HG03457 (cell line): ENCODE measurements at regions not wholly inside any gene's neighbourhood (a gene's known extent, or its start where the extent isn't known, plus 50 kb on each side); places are given as distances from the start of the nearest gene placed in this dataset.
"Not testable (repeated sequence)": the region's sequence is repeated elsewhere in the genome, so short reads cannot be mapped to it uniquely, and the experiment has no call there.

Source experiments
- ATAC-seq: cut with Tn5 transposase; IDR thresholded peaks from one replicate; pipeline ENCODE4 v1.9.1; 2021; ENCODE audit warnings: moderate number of reproducible peaks; ENCODE audit not compliant: unreplicated experiment

DNA sequence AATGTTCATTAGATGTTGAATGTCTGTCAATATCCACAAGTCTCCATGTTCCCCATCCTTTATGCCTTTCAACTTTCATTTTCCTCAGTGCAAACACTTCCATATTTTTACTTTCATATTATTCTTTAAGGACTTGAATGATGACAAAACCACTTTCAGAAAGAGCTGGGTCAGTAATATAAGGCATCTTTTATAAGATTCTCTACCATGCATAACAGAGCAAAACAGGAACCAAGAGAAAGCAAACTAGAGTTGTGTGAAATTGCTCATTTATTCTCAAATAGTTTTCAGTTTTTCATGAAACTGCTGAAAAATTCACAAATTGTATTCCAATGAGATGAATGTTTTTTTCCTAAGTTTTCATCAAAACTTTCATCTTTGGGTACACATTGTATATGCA is 1247.6 kb downstream of the PCDH17 start:
- no peak for ATAC-seq

DNA sequence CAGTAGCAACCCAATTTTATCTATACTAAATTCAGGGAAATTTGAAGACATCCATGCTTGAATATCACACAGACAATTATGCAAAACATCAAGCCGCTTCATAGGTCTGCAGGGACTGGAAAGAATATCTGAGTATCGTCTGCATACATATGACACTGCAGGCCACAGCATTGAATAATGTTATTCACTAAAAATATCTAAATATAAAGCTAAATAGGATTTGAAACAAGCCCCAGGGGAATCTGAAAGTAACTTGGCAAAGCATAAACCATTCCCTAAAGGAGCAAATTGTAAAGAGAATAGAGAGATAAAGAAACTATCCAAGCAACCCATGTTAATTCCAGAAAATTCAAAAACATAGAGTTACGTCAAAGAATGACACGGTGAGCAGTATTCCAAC is 1251.0 kb downstream of the PCDH17 start:
- no peak for ATAC-seq

DNA sequence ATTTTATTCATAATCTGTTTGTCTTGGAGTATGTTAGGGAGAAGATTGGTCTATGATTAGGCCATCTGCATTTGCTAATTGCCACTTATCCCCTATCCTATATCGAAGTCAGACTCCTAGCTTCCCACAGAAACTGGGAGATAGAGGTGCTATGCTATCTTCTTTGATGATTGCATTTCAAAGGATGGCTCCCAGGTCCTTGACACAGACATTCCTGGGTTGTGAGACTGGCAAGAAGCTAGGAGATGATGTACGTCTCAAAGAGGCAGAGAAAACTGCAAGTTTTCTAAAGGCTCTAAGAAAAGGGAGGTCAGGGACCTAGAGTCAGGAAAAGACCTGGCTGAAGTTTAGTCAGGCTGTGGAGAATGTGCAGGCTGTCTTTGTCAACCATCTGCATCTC is 1251.9 kb downstream of the PCDH17 start:
- ATAC-seq, result no peak

DNA sequence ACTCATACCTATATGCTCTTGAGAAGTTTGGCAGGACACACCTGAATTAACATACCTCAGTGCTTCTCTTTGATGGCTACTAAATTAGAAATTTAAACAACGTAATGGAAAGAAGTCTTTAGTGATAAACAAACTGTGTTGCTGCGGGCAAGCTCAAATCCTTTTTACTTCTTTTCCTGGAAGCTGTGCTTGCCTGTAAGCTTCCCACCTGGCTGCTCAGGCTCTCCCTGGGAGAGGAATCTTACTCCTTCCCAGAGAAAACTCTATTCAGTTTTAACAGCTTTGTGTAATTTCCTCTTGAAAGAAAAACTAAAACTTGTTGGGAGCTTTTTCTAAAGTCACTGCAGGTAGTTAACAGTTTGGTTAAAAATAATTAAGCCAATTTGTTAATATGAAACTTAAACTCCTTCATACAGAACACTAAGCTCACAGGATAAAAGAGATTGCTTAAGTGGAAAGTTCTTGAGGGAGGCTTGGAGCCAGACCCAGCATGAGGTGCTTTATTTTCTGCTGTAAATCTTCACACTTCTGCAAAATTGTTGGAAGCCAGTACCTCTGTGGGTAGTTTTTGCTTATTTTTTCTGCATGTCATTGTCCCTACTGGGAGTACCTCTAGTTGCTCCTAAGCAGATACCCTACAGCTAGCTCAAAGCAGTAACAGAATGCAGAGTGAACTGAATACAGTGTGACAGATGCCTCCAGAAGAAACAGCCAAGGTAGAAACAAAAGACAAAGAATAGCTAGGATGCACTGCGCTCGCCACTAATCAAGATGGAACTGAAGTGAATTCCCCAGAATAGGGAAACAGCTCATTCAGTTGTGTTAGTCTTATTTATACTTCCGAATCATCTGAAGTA is 1253.0 kb downstream of the PCDH17 start:
- no peak for ATAC-seq

DNA sequence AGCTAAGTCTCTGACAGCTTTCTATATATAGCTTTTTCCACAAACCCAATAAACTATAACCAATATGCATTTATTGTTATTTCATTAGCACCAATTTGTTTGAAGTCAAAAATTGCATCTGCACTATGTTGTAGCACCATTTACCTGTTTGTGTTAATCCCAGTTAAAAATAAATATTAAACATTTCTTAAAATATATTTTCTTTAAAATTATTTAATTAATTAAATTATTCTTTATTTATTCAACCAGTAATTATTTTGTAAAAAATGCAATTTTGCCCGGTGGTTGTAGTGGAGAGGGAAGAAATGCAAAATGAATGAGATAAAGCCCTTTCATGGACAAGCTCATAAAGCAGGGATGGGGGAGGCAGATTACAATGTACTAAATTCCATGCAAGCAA is 1257.9 kb downstream of the PCDH17 start:
- ATAC-seq, result no peak

DNA sequence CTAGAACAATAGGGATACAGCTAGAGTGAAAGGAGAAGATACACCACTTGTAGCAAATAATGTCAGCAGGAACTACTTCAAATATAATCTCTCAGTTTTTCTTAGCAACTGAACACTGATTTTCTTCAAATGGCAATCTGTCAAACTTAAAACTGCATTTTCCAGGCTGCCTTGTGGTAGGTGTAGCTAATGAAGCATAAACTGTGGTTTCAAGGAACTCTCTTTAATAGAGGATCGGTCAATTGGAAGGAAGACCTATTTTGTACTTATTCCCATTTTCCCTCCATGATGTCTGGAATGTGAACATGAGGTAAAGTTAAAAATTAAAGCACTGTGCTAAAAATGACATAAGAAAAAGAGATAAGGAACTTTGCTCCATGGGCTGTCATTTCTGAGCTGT is 1261.9 kb downstream of the PCDH17 start:
- no peak for ATAC-seq

DNA sequence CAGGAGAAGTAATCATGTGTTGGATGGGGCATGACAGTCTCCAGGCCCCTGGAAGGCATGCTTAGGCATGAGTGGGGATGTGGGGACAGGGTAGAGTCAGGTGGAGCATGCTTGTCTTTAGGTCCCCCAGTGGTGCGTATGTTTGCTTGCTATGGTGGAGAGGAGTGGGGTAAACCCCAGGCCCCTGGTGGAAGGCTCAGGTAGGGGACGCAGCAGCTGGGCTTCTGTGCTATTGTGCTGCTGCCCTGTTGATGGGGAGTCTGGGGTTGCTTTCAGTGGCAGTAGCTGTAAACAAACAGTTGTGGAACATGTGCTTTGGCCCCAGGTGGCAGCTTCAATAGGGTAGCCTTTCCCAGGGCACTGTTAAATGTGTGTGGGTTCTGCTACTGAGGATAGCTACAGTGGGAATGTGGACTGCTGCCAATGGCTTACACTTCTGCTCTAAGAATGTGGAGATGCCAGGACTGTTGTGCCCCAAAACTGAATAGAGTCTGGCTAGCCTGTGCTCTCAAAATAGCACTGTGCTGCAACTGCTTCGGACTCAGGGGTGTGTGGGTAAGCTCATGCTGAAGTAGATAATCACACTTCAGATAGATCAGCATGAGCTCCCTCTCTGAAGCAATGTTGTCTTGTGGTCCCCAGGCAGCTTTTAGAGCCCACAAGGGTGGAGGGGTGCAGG is 1257.3 kb downstream of the DIAPH3 start:
- no peak for ATAC-seq

DNA sequence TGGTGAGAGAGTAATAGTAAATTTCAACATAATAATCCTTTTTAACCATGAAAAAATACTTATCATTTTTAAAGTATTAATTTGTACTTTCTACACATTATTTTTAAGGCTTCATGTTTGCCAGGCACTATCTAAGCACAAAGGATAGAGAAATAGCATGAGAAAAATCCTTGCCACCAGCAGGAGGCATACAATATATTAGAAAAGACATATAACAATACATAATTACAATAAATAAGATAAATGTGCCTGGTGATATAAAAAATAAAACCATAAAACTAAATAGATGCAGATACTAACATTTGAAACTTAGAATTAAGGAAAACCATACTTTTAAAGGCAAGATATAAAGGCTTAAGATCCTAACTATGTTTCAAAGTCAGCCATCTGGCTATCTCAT is 1256.4 kb downstream of the DIAPH3 start:
- no peak for ATAC-seq

DNA sequence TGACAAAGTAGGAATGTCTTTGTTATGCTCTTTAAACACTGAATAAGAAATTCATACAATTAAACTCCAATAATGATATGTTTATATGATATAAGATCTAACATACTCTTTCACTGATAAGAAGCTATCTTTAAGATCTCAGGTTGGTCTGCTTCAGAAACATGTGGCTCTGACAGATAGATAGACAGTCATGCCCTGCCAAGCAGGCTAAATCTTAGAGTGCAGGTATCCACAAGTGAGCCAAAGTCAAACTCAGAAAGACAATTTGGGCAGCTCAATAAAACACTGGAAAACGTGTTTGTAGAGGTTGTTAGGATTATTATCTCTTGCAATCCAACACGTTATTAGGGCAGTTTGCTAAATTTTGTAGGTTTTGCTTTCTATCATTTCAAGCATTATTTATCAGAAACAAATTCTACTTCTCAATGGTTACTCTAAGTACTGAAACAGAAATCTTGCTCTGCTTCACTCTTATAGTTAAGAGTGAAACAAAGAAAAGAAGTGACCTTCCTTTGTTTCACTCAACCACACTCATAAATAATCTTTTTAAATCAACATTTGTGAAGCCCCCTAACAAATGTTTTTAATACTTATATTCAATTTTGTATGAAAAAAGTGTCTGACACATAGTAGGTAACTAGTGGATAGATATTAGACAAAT is 1255.6 kb downstream of the DIAPH3 start:
- no peak for ATAC-seq

DNA sequence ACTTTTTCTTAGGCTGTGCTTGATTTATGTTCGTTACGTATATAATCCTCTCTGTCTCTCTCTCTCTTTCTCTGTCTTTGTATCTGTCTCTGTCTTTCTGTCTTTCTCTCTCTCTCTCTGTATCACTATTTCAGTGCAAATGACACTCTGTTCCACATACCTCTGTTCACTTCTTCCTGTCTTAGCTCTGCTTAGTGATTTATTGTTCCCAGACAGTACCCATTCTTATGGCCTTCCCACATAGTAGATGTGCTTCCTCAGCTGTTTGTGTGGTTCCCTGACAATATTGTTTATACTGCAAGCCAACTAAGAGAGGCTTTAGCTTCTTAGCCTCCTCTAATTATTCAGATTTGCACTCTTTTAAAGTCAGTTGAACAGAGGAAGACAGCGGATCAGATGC is 1244.2 kb downstream of the DIAPH3 start:
- ATAC-seq, result no peak

DNA sequence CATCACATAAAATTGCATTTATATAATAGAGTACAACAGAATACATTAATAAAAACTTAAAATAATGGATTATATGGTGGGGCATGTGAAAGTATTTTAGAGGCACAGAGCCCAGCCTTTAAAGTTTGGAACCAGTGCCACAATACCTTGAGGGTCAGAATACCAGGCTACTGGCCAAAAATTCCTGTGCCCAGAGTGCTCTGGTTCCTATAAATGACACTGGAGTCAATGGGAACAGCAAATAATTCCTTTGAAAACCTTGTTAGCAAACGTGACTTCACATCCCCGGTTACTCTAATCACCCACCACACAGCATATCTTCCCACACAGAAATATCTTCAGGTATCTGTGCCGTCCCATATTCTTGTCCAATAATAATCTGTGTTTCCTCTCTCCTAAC is 1242.6 kb downstream of the DIAPH3 start:
- no peak for ATAC-seq

DNA sequence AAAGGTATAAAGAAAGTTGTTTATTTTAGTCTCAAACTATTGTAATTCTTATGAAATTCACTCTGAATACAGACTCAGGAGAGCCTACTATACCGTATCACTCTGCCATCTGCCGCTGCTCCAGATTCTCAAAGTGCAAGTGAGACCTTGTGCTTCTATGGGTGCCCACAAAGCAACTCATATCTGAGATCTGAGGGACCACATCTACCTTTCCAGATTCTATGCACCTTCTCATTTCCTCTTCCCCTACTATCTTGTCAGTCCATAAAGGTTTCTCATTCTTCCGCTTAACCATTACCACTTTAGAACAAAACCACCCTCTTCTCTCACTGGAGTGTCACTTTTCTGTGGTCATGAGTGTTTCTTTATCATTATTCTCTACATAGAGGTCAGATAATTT is 1236.9 kb downstream of the DIAPH3 start:
- ATAC-seq, result no peak

DNA sequence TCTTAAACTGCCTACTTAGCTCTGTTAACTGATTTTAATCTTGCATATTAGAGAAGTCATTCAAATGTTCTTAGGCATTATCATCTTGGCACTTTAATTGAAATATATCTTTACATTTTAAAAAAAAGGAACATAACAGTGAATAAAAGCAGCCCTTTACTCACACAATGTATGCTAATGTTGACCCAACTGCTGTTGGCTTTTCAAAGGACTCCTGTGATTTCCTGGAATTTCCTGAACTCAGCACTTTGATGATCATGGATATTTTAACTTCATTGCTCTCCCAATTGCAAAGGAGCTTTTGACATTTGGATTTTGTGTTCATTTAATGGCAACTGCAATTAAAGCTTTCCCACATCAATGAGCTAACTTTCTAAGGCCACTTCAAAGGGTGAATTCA is 1230.3 kb downstream of the DIAPH3 start:
- no peak for ATAC-seq

DNA sequence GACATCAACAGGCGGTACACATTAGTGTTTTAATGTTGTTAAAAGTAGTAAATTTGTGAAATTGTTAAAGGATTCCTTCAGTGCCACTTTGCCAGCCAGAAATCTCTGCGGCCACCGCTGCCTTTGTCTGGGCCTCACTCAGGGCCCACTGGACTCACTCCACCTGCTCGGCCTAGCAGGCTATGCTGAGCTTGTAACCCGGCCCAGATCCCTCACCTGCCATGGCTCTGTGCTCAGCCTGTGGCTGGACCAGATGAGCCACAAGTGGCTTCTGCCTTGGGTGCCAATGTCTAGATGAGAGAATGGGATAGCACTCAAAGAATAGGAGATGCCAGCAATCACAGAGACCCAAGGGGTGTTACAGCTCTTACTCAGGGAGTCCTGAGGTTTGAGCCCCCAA is 1228.0 kb downstream of the DIAPH3 start:
- no peak for ATAC-seq

DNA sequence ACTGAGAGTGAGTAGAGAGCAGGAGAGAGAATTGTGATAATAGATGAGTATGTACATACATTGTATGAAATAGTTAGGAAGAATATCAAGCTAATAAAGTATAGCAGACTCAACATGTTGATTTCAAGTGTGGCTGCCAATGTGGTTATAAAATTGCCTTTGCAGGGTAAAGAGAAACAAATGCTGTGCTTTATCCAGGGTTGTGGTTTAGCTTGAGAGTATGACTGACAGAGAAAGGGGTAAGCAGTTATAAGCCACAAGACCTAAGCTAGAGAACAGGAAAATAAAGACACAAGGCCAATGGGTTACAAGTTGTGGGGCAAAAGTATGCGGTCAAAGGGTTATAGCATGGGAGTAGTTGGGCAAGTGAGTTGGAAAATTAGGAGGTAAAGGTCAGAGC is 1217.5 kb downstream of the DIAPH3 start:
- no peak for ATAC-seq

DNA sequence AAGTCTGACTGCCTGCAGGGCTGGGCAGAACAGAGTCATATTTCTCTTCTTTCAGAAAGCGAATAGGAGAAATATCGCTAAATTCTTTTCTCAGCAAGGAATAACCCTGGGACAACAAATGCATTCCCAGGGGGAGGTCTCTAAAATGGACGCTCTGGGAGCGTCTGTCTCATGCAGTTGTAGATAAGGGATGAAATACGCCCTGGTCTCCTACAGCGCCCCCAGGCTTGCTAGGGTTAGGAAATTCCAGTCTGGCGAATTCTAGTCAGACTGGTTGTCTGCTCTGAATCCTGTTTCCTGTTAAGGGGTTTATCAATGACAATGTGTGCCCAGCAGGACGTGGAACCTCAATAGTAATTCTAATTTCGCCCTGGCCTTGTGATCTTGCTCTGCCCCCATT is 1214.1 kb downstream of the DIAPH3 start:
- no peak for ATAC-seq

DNA sequence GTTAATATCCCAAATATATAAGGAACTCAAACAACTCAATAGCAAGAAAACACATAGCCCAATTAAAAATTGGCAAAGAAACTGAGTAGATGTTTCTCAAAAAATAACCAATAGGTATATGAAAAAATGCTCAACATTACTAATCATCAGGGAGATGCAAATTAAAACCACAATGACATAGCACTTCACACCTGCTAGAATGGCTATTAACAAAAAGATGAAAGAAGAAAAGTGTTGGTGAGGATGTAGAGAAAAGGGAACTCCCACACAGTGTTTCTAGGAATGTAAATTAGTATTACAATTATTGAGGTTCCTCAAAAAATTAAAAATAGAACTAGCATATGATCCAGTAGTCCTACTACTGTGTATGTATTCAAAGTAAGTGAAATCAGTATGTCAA is 1212.8 kb downstream of the DIAPH3 start:
- no peak for ATAC-seq

DNA sequence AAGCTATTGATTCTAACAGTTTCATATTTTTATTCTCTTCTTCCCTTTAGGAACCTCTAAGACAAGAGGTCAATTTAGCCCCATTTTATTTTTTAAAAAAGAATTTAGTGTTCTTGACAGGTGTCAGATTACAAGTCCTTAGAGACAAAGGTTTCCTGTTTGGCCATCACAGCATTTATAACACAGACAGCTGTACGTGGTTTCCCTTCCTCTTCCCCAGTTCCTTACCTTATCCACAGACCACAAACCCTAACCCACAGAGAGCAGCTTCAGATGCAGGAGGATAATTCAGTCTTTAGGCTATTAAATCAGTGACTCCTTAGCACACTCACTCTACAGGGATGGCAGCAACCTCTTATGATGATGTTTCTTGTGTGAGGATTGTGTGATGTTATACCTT is 1210.1 kb downstream of the DIAPH3 start:
- peak; percentile 87 for ATAC-seq

DNA sequence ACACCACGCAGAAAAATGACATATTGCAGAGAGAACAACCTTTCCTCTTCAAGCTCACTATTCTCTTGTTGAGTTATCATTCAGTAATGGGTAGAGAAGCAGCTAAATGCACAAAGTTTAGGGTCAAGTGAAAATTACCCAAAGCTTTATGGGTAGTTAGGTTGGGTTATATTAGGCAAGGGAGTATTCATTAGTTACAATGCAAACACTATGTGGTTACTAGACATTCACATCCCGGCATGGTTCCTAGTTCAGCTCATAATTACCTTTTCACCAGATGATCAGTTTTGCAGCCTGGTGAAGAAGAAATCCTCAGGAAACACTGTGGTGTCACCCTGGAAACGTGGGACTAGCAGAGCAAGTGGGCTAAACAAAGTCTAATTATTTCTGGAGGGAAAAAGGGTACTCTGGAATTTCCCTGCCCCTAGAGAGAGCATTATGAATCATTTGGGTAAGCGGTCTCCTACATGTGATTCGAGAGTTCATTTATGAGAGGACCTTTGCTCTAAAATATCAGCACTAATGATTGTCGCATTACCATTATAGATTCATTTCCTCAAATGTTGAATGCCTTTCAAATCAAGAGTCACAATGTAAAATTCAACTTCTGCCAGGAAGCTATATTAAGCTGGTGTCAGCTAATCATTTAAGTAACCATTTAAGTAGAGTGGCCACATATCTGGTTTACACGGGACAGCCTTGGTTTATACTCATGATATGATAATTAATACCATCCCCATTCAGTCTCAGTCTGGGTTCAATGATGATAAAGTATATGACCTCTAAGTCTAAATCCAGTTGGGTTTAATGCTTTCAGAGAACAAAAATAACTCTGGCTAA is 1208.0 kb downstream of the DIAPH3 start:
- peak; percentile 56 for ATAC-seq

DNA sequence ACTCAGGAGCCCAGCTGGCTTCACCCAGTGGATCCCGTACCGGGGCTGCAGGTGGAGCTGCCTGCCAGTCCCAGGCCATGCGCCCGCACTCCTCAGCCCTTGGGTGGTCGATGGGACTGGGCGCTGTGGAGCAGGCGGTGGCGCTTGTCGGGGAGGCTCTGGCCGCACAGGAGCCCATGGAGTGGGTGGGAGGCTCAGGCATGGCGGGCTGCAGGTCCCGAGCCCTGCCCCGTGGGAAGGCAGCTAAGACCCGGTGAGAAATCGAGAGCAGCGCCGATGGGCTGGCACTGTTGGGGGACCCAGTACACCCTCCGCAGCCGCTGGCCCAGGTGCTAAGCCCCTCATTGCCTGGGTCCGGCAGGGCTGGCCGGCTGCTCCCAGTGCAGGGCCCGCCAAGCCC is 1205.6 kb downstream of the DIAPH3 start:
- not testable (repeated sequence) for ATAC-seq

DNA sequence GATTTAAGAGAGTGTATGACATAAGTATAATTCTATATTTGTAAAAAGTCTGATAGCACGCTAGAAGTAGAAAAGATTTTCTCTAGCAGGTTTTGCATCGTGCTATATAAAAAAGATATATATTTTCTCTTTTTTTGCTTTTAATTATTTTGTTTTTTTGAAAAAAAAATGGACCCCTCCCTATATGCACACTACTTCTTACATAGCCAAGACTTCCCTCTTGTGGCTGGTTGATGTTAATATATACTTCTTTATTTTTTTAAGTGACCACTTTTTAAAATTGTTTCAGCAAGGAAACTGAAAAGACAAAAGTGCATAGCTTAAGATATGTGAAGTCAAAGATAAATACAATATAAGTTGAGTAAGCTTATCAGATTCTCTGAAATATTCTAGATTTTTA is 1202.8 kb downstream of the DIAPH3 start:
- ATAC-seq, result no peak
